NCI-H510A treated with DMSO at 0.1 percent for 48 hours (cell line): ENCODE measurements at regions not wholly inside any gene's neighbourhood (a gene's known extent, or its start where the extent isn't known, plus 50 kb on each side); places are given as distances from the start of the nearest gene placed in this dataset.

Experiments
- DNase-seq: peaks from one replicate; lab custom pipeline; 2025; lab: John Stamatoyannopoulos, UW

DNA sequence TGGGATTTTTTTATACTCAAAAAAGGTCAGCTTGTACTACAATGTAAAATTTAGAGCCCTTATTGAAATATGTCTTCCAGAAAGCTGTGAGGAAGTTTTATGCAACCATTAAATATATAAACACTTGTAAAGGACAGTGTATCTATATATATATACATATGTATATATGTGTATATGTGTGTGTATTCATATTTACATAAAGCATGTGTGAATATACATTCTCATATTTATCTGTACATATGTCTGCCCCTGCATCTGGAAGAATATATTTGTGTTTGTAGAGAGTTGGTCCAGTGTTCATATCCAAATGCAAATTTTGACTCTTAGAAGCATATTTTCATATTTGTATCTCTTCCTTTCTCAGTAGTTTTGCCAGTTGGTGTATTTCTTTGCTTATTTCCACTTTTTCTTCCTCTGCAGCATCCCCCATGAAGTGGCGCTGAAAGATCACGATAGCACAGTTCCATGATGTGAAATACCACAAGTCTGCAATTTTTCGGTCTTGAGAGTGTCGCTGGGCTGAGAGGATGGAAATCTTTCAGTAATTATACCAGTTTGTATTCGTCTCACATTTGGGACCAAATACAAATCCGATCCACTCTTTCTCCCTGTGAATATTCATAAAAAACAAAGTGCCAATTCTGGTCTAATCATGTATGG is 311.7 kb upstream of the DPH6 start:
- no peak for DNase-seq

DNA sequence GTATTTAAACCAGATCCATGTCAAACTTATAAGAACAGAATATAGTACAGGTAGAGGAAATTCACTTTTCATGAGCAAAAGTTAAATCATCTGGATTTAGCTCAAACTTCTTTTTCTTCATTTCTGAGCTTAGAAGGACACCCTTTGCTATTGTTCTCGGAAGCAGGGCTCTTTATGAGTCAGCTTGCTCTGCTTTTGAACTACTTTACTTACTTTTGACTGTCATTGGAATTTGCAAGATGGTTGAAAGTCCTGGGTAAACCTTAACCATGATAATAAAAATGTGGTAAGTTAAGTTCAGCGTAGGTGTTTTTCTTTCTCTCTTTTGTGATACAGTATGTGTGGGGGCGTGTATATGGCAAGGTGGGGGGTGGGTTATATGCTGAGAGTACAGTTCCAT is 312.7 kb upstream of the DPH6 start:
- no peak for DNase-seq

DNA sequence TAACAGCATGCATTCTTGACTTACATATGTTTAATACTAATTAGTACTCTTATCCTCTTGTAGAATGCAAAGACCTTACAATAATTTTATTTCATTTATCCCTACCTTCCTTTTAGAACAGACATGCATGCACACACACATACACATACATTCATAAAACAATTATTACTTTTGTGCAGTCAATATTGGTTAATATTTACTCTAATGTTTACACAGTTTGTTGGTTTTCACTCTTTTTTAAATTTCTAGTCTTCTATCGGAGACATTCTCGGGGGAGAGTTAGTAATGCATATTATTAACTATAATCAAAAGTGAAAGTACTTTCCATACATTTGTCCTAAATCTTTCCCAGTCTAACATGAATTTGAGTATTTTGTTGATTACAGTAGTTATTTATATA is 317.7 kb upstream of the DPH6 start:
- DNase-seq: no peak

- no peak for DNase-seq
These were observed 321.4 kb upstream of the DPH6 start for GRCh38 chr15:35867356-35867755.

DNA sequence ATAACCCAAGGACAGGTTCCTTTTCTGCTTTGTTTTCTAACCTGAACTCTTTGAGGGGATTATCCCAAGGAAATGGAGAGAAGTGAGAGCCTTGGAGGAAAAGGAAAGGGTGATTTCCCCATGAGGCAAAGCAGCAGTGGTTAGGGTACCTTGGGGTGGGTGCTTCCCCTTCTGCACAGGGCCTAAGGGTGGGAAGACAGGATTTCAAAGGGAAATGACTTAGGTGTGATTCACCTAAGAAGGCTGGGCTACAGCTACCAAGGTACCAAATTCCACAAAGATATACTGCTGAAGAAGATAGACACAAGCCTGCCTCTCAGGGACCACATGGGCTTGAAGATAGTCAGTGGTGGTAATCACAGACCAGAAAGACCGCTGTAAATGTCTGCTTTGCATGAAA is 325.3 kb upstream of the DPH6 start:
- no peak for DNase-seq

DNA sequence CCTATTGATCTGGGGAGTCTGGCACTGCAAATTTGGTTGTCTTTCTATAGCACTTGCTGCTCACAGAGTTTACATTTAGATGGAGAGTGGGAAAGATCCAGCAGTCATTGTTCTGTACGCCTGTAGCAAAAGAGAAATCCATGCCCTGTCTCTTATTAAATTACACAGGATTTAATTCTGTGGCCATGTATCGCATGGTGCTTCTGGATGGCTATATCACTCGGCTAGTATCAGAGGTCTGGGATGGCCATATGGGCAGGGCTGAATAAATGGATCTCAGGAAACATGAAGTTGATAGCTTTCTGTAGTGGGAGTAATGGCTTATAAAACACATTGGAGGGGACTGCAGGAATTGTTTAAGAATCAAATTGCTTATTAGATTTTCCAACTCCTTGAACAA is 325.8 kb upstream of the DPH6 start:
- no peak for DNase-seq

DNA sequence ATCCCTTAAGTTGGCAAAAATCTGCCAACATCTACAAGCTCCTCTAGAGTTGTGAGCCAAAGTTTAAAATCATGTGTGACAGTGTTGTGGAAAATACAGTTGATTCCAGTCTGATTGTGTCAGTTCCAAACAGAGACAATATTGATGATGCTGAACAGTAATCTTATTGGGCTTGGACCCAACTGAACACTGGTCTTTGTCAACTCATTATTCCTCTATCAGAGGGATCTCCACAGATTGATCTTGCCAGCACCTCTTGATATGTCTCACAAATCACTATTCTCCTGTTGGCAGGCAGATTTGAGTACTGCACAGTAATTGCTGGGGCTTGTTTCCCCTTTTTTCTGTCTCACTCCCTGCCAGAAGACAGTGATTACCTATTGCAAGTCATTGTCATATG is 326.6 kb upstream of the DPH6 start:
- no peak for DNase-seq

DNA sequence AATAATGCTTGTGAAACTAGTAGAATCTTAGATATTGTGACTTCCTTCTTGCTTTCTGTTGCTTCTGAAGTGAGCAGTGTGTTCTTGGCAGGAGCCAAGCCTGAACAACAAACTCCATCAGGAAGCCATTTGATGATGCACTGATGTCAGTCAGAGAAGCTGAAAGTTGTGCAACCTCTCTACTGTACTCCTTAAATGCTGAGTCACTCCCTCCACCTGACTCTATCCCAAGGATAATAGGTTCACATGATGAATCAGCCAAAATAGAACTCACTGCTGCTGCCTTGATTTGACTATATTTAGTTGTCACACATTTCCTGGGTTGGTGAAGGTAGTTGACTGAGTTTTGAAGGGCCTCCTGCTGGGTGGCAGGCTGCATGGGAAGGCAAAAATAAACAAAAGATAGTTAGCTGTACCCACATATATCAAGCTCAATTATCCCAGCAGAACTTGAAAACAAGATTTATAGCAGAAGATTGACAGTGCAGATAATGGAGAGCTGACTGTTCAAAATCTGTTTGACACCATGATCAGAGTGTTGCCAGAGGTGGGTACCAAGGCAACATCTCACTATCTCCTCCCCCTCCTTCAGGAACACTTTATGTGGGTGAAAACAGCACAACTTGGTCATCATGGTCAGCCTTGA is 328.4 kb upstream of the DPH6 start:
- peak; percentile 32 for DNase-seq

- no peak for DNase-seq
These were observed 330.8 kb upstream of the DPH6 start for GRCh38 chr15:35876762-35877161.

DNA sequence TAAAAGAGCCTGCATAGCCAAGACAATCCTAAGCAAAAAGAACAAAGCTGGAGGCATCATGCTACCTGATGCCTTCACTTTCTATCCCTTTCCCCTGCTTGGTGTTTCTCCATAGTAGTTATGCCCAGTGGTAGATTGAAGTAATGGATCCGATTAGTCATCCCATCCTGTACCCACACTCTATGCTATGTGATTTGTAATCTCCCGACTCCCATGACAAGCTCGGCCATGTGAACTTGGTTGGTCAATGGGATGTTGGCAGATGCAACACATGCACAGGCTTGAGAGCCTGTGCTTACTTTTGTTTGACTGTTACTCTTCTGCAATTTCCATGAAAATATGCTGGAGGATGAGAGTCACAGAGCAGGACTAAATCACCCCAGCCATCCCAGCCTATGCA is 334.9 kb upstream of the DPH6 start:
- DNase-seq: no peak

- DNase-seq: no peak
These were observed 339.9 kb upstream of the DPH6 start for GRCh38 chr15:35885870-35886269.

GRCh38 chr15:35886765-35887164 is 340.8 kb upstream of the DPH6 start:
- DNase-seq: no peak

GRCh38 chr15:35888815-35889214 is 342.9 kb upstream of the DPH6 start:
- DNase-seq: no peak

GRCh38 chr15:35907511-35907910 is 361.5 kb upstream of the DPH6 start:
- no peak for DNase-seq

- no peak for DNase-seq
These were observed 363.4 kb upstream of the DPH6 start for GRCh38 chr15:35909414-35909813.

GRCh38 chr15:35910227-35910626 is 364.3 kb upstream of the DPH6 start:
- no peak for DNase-seq

GRCh38 chr15:35911052-35911777 is 365.2 kb upstream of the DPH6 start:
- DNase-seq: no peak

GRCh38 chr15:35912196-35912595 is 366.2 kb upstream of the DPH6 start:
- DNase-seq: no peak

GRCh38 chr15:35914573-35914972 is 368.6 kb upstream of the DPH6 start:
- DNase-seq: no peak

- DNase-seq: no peak
These were observed 375.1 kb upstream of the DPH6 start for GRCh38 chr15:35921046-35921445.

DNA sequence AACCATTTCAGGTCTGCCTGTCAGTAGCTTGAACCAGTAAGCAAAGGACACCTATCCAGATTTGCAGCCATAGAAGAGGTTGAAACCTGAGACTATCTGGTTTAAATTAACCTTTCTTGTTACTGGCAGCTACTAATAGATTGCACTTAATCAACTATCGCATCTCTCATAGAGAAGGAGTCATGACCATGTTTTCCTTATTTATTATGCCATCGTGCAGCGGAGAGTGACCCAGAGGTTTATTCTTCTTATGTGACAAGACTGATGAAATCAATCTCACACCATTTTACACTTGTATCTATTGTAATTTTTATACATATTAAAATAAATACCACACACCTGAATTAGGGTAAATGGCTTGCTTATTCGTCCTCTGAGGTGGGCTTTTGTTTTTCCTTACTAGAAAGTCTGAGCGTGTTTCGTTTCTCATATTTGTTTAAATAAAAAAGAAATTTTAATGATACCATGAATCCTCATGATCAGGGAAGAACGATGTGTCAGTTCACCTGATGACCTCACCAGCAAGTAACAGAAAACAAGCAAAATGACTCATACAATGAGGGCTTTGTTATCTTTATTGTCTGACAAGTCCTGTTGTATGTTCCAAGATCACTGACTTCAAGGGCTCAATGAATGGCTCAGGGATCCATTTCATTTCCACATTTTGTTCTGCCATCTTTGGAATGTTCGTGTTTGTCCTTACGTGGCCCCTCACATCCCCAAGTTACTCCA is 379.5 kb upstream of the DPH6 start:
- no peak for DNase-seq

DNA sequence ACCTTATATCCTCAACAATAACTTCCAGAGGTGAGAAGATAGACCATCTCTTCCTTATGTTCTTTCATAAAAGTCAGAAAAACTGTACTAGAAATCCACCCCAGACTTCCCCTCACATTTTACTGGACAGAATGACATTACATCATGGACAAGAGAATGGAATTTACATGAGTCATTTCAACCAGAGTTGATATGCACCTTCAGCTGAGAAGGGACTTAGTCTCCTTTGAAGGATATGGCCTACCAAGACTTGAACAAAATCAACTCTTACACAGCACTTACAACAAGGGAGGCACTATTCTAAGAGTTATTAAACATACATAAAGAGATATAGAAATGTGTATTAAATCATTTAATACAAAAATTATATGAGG is 380.0 kb upstream of the DPH6 start:
- DNase-seq: no peak

GRCh38 chr15:35928847-35929246 is 382.9 kb upstream of the DPH6 start:
- no peak for DNase-seq
